Common myeloid progenitor, CD34-positive (primary cell): ENCODE measurements at regions not wholly inside any gene's neighbourhood (a gene's known extent, or its start where the extent isn't known, plus 50 kb on each side); places are given as distances from the start of the nearest gene placed in this dataset.

ENCODE experiments used
- CTCF ChIA-PET: fragments of 350-600 bp; sonication (Branson Sonifier 250); formaldehyde crosslinking; loops from one replicate; lab custom pipeline; 2021; ENCODE audit warnings: antibody characterized with exemption; lab: Charles Lee
- POLR2A ChIA-PET: fragments of 350-600 bp; sonication (Branson Sonifier 250); formaldehyde crosslinking; loops from one replicate; lab custom pipeline; 2021; ENCODE audit warnings: antibody characterized with exemption; lab: Charles Lee
- DNase-seq, 3 donors: peaks; one replicate each; pipeline versions ENCODE4 v3.0.0 to v3.0.0-alpha.2; 2013
- H3K27ac ChIP-seq, 2 experiments: 1 replicate in 1 of 2; 2 replicates in 1 of 2; pipeline ENCODE4 v1.7.0; 2013; ENCODE audit warnings: inconsistent platforms in 2 of 2, low read length in 2 of 2, mild to moderate bottlenecking in 2 of 2, low read depth in 1 of 2, moderate library complexity in 1 of 2; ENCODE audit not compliant: severe bottlenecking in 2 of 2, insufficient read depth in 1 of 2, poor library complexity in 1 of 2
- H3K27me3 ChIP-seq, 5 experiments: replicated peaks in 2 of 5; 1 replicate in 3 of 5; 2 replicates in 2 of 5; pipeline versions ENCODE4 v1.6.1 to v1.7.0; 2013; ENCODE audit warnings: low read length in 4 of 5, mild to moderate bottlenecking in 2 of 5, moderate library complexity in 2 of 5, inconsistent platforms in 1 of 5; ENCODE audit not compliant: insufficient read depth in 5 of 5, control insufficient read depth in 4 of 5
- H3K36me3 ChIP-seq, 4 experiments: 1 replicate in 2 of 4; 2 replicates in 2 of 4; pipeline versions ENCODE4 v1.6.1 to v1.7.0; 2013; ENCODE audit warnings: low read length in 3 of 4, control low read depth in 1 of 4, mild to moderate bottlenecking in 1 of 4; ENCODE audit not compliant: control insufficient read depth in 4 of 4, insufficient read depth in 4 of 4
- H3K4me1 ChIP-seq, 4 experiments: 1 replicate in 3 of 4; 2 replicates in 1 of 4; pipeline versions ENCODE4 v1.6.1 to v1.7.1; 2013; ENCODE audit warnings: low read length in 3 of 4, mild to moderate bottlenecking in 3 of 4, control low read depth in 1 of 4, inconsistent platforms in 1 of 4, moderate library complexity in 1 of 4; ENCODE audit not compliant: control insufficient read depth in 4 of 4, insufficient read depth in 4 of 4; ENCODE audit errors: control extremely low read depth in 1 of 4
- H3K4me3 ChIP-seq, 7 experiments: 1 replicate in 4 of 7; 2 replicates in 3 of 7; pipeline versions ENCODE4 v1.5.1 to v1.7.0; 2013; ENCODE audit warnings: mild to moderate bottlenecking in 7 of 7, low read length in 6 of 7, moderate library complexity in 6 of 7, inconsistent platforms in 2 of 7, low read depth in 2 of 7, control low read depth in 1 of 7; ENCODE audit not compliant: insufficient read depth in 4 of 7, control insufficient read depth in 1 of 7; ENCODE audit errors: extremely low read depth in 1 of 7
- H3K9me3 ChIP-seq, 5 experiments: 1 replicate in 4 of 5; 2 replicates in 1 of 5; pipeline versions ENCODE4 v1.6.1 to v1.7.1; 2013; ENCODE audit warnings: low read length in 4 of 5, mild to moderate bottlenecking in 2 of 5, inconsistent platforms in 1 of 5, low read depth in 1 of 5, moderate library complexity in 1 of 5; ENCODE audit not compliant: control insufficient read depth in 4 of 5, insufficient read depth in 2 of 5; ENCODE audit errors: control extremely low read depth in 1 of 5
- WGBS: methylation state at CpG from one replicate; pipeline ENCODE4 v1.1.5; 2013; ENCODE audit not compliant: insufficient coverage; 5-methylcytosine and 5-hydroxymethylcytosine counted together

- Histone ChIP-seq H3K4me3 (no peak overlapping the region), H3K9me3 (no peaks in the 10 kb centered on the region), H3K36me3 (no peaks in the 10 kb centered on the region), H3K27ac (no peak overlapping the region), H3K4me1 (no peaks in the 10 kb centered on the region), H3K27me3 (no peaks in the 10 kb centered on the region)
- CTCF ChIA-PET: no interaction called here
- POLR2A ChIA-PET: no interaction called here
- DNase-seq: no peak
- WGBS: 100% methylated on average over 3 of the region's 5 CpGs
These were observed 233.6 kb upstream of the BCOR start for GRCh38 chrX:40331353-40331752.

DNA sequence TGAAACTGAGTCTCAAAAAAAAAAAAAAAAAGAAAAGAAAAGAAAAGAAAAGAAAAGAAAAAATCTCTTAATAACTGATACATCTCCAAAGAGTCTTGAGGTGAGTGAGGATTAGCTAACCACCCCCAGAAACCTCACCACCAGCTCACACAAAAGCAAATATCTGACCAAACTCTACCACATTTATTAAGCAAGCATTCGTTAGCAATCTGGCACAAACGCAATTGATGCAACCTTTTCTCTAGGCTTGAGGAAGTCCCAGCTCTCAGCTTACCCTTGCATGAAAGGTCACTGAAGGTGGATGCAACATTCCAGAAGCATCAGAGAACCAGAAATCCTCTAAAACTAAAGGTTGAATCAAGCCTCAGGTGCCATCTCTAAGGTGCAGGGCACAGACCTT, 231.9 kb upstream of the BCOR start:
- Histone ChIP-seq H3K9me3 (no peaks in the 10 kb centered on the region), H3K36me3 (no peaks in the 10 kb centered on the region), H3K4me3 (no peak overlapping the region), H3K4me1 (no peaks in the 10 kb centered on the region), H3K27me3 (no peaks in the 10 kb centered on the region), H3K27ac (no peak overlapping the region)
- no peak for DNase-seq
- 81% methylated on average over 2 of the region's 2 CpGs for WGBS
- ChIA-PET CTCF (interaction anchor here (1.4 kb wide), 1 partner anchor 139 kb away, joined by 3 read pairs; no protein-coding TSS in a partner anchor), POLR2A (no interaction called here)

DNA sequence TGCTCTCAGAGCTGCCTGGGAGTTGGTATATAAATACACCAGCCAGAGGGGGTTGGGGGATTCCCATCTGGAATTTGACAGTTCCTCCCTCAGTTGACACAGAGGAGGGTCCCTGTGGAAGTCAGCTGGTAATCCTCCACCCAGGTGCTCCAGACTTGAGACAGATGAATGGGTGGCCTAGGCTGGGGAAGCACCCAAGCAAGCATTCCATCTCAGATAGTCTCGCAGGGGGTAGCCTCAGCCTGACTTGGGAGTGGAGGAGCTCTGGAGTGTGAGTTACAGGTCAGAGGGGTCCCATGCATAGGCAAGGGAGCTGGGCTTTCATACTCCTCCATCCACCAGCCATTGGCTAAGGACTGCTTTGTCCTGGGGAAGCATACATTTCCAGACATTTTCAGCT, 229.3 kb upstream of the BCOR start:
- no peaks in the 10 kb centered on the region for H3K36me3 ChIP-seq
- no peaks in the 10 kb centered on the region for H3K27me3 ChIP-seq
- 100% methylated on average over 1 of the region's 1 CpG for WGBS
- ChIA-PET CTCF (interaction anchor here (0.9 kb wide), 1 partner anchor 28 kb away, joined by 3 read pairs; no protein-coding TSS in a partner anchor), POLR2A (no interaction called here)
- no peaks in the 10 kb centered on the region for H3K4me1 ChIP-seq
- no peak overlapping the region for H3K27ac ChIP-seq
- no peak overlapping the region for H3K4me3 ChIP-seq
- DNase-seq: no peak
- H3K9me3 ChIP-seq: peaks cover 0 to under 1% (median 0%) of the 10 kb centered on the region in 5 experiments

- DNase-seq: no peak
- Histone ChIP-seq H3K4me3 (no peak overlapping the region), H3K27ac (no peak overlapping the region), H3K4me1 (no peaks in the 10 kb centered on the region), H3K36me3 (no peaks in the 10 kb centered on the region), H3K9me3 (peaks cover 0 to 2% (median 0%) of the 10 kb centered on the region in 5 experiments), H3K27me3 (no peaks in the 10 kb centered on the region)
- ChIA-PET CTCF (interaction anchor here (0.9 kb wide), 1 partner anchor 27 kb away, joined by 3 read pairs; no protein-coding TSS in a partner anchor), POLR2A (no interaction called here)
- WGBS: 83% methylated on average over 8 of the region's 8 CpGs
These were observed 228.6 kb upstream of the BCOR start for GRCh38 chrX:40326186-40326965.

DNA sequence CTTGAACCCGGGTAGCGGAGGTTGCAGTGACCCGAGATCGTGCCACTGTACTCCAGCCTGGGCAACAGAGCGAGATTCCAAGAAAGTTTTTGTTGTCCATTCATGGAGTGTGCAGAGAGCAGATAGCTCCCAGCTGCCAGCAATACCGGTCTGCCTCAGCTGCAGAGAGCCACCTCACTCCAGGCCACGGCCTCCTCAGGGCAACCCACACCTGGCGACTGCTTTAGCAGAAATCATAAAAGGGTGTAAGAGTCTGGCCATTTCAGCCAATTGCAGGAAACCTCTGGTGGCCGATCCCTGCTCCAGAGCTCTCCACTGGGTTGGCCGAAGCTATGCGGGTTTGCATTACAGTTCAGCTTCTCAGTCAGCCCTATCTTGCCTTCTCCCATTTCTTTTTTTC, 227.4 kb upstream of the BCOR start:
- H3K36me3 ChIP-seq: no peaks in the 10 kb centered on the region
- H3K27ac ChIP-seq: no peak overlapping the region
- no peak for DNase-seq
- POLR2A ChIA-PET: no interaction called here
- CTCF ChIA-PET: no interaction called here
- no peak overlapping the region for H3K4me3 ChIP-seq
- over 99% methylated on average over 11 of the region's 11 CpGs for WGBS
- peaks cover 0 to 2% (median 0%) of the 10 kb centered on the region in 5 experiments for H3K9me3 ChIP-seq
- no peaks in the 10 kb centered on the region for H3K4me1 ChIP-seq
- no peaks in the 10 kb centered on the region for H3K27me3 ChIP-seq

DNA sequence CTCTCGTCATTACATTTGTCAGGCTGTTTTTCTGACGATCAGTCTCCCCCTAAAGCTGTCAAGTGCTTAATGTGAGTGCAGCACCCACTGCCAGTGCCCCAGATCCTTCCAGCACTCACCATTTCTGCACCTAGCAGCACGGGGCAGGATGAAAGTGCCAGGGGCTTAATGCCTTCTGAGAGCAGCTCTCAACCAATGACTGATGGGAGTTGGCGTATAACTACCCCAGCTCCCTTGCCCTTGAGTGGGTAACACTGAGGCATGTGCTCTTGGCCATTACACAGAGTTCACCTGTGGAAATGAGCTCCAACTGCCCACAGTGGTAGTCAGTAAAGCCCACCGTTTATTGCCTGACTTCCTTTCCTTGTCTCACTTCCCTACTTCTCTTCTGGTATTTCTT, 226.2 kb upstream of the BCOR start:
- no peak overlapping the region for H3K27ac ChIP-seq
- WGBS: 96% methylated on average over 4 of the region's 5 CpGs
- H3K27me3 ChIP-seq: no peaks in the 10 kb centered on the region
- ChIA-PET POLR2A (no interaction called here), CTCF (interaction anchor here (0.7 kb wide), 1 partner anchor 144 kb away, joined by 3 read pairs; no protein-coding TSS in a partner anchor)
- peaks cover 0 to 2% (median 0%) of the 10 kb centered on the region in 4 experiments for H3K4me1 ChIP-seq
- no peak overlapping the region for H3K4me3 ChIP-seq
- H3K9me3 ChIP-seq: peaks cover 0 to 5% (median 0%) of the 10 kb centered on the region in 5 experiments
- DNase-seq: no peak
- no peaks in the 10 kb centered on the region for H3K36me3 ChIP-seq

- Histone ChIP-seq H3K27me3 (no peaks in the 10 kb centered on the region), H3K36me3 (no peaks in the 10 kb centered on the region), H3K27ac (no peak overlapping the region), H3K9me3 (peaks cover 0 to 6% (median 0%) of the 10 kb centered on the region in 5 experiments), H3K4me3 (no peak overlapping the region), H3K4me1 (peaks cover 0 to 11% (median 2%) of the 10 kb centered on the region in 4 experiments)
- CTCF ChIA-PET: no interaction called here
- POLR2A ChIA-PET: no interaction called here
- no peak for DNase-seq
These were observed 223.1 kb upstream of the BCOR start for GRCh38 chrX:40320819-40321218.
